ENCODE measurements at regions not wholly inside any gene's neighbourhood (a gene's known extent, or its start where the extent isn't known, plus 50 kb on each side); places are given as distances from the start of the nearest gene placed in this dataset.

DNA sequence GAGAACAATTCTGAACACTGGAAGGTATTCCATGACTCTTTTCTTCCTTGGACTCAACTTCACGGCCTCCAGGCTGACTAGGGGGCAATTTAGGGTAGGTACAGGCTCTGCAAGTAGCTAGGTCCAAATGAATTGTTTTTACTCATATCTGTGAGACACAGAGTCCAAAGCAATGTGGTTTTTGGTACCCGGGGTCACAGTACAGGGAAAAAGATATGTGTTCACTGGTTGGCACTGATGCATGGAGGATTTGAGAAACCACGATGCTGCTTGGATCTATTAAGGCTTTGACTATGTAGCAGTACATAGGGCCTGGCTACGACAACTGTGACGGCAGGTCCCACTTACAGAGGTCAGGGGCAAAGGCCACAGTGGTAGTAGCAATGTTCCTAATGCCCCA, 200.6 kb downstream of the DUSP10 start:
- no TSS peak for BruUV-seq (replicated peaks)
- H4K20me1 ChIP-seq (replicated peaks; ENCODE audit: control insufficient read depth, extremely low read depth, insufficient read depth, low read length), result no peaks in the 10 kb centered on the region
- no peaks in the 10 kb centered on the region for H3K79me2 ChIP-seq (ENCODE audit: control insufficient read depth, insufficient read depth, low read length)
- no peaks in the 10 kb centered on the region for H3K4me1 ChIP-seq (ENCODE audit: control insufficient read depth, extremely low read depth, insufficient read depth, low read length)
- no peaks in the 10 kb centered on the region for H3K9me1 ChIP-seq (replicated peaks; ENCODE audit: control insufficient read depth, extremely low read depth, insufficient read depth, low read length)
- FAIRE-seq, result no peak
- H2AFZ ChIP-seq (ENCODE audit: low read depth, low read length), result no peak overlapping the region
- H3K9me3 ChIP-seq (replicated peaks; ENCODE audit: control insufficient read depth, insufficient read depth, low read length), result no peaks in the 10 kb centered on the region
- H3K27me3 ChIP-seq (ENCODE audit: control insufficient read depth in 2 of 2, insufficient read depth in 2 of 2, low read length in 2 of 2), result peaks cover 0 to 2% of the 10 kb centered on the region in 2 experiments
- dilution Hi-C loops (cut with MboI; ENCODE audit: extremely low pct_ligation_motif_present, low sequenced_read_pairs), result no loop called here
- H3K36me3 ChIP-seq (ENCODE audit: control insufficient read depth in 2 of 2, extremely low read depth in 1 of 2, insufficient read depth in 2 of 2, low read length in 2 of 2), result no peaks in the 10 kb centered on the region
- no peak overlapping the region for H3K9ac ChIP-seq (replicated peaks; ENCODE audit: extremely low read depth, insufficient read depth, low read length)
- intact Hi-C loops (cut with micrococcal nuclease), result loop anchor here (5.0 kb wide), 1 partner anchor 631 kb away; no protein-coding TSS in a partner anchor
- DNase-seq (ENCODE audit: low read depth, low spot score), result no peak
- no peak overlapping the region for H3K4me2 ChIP-seq (ENCODE audit: insufficient read depth, low read length)
- TF ChIP-seq GATA2 (IDR thresholded peaks at IDR 0.05; ENCODE audit: insufficient read depth, insufficient read length, low read depth, low read length) (no peak), FOS (IDR thresholded peaks at IDR 0.05; ENCODE audit: borderline replicate concordance, insufficient read depth, low read length) (no peak), JUN (IDR thresholded peaks at IDR 0.05; ENCODE audit: borderline replicate concordance, insufficient read depth, insufficient read length, low read depth) (no peak), MAX (IDR thresholded peaks at IDR 0.05; ENCODE audit: insufficient read depth, insufficient read length) (no peak), POLR2A (IDR thresholded peaks at IDR 0.05; ENCODE audit: low read depth, low read length) (no peak), POLR2AphosphoS5 (IDR thresholded peaks at IDR 0.05; ENCODE audit: insufficient read depth, low read depth, low read length) (no peak), EZH2 (IDR thresholded peaks at IDR 0.05; ENCODE audit: borderline replicate concordance, low read depth, low read length, severe bottlenecking) (no peak), MYC (IDR thresholded peaks at IDR 0.05; ENCODE audit: low read depth, low read length) (no peak)
- TF ChIP-seq, protein P1, sequence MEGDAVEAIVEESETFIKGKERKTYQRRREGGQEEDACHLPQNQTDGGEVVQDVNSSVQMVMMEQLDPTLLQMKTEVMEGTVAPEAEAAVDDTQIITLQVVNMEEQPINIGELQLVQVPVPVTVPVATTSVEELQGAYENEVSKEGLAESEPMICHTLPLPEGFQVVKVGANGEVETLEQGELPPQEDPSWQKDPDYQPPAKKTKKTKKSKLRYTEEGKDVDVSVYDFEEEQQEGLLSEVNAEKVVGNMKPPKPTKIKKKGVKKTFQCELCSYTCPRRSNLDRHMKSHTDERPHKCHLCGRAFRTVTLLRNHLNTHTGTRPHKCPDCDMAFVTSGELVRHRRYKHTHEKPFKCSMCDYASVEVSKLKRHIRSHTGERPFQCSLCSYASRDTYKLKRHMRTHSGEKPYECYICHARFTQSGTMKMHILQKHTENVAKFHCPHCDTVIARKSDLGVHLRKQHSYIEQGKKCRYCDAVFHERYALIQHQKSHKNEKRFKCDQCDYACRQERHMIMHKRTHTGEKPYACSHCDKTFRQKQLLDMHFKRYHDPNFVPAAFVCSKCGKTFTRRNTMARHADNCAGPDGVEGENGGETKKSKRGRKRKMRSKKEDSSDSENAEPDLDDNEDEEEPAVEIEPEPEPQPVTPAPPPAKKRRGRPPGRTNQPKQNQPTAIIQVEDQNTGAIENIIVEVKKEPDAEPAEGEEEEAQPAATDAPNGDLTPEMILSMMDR (IDR thresholded peaks at IDR 0.05; ENCODE audit: extremely low read depth in 1 of 2, insufficient read depth in 1 of 2, low read depth in 1 of 2, low read length in 2 of 2), result no peak
- no peak overlapping the region for H3K27ac ChIP-seq (ENCODE audit: insufficient read depth, low read depth, low read length)
- no peak overlapping the region for H3K4me3 ChIP-seq (replicated peaks in 1 of 3; ENCODE audit: insufficient read depth in 1 of 3, low read depth in 1 of 3, low read length in 3 of 3)
- POLR2A ChIA-PET, result no interaction called here
- CTCF ChIA-PET, result interaction anchor here (1.3 kb wide), 1 partner anchor 914 kb away, joined by 4 read pairs; no protein-coding TSS in a partner anchor
